Activated T-helper 1 cell treated with anti-CD3 and anti-CD28 coated beads, Interleukin-12 subunit alpha, Interleukin-12 subunit beta, Interleukin-2, Interleukin-4 antibody, amounts not matched to agents 30 ng/mL and 10 ng/mL and 1 ng/mL, durations not matched to agents 14 hours and 24 hours and 36 hours (primary cell): ENCODE measurements at regions not wholly inside any gene's neighbourhood (a gene's known extent, or its start where the extent isn't known, plus 50 kb on each side); places are given as distances from the start of the nearest gene placed in this dataset.

Source experiments
- DNase-seq: peaks from one replicate; pipeline ENCODE4 v3.0.0; 2021; ENCODE audit warnings: low spot score
- H3K27ac Mint-ChIP-seq: one replicate; pipeline ENCODE4 v1.8.0; 2021; ENCODE audit warnings: mild to moderate bottlenecking, mixed read lengths
- H3K27me3 Mint-ChIP-seq: one replicate; pipeline ENCODE4 v1.8.0; 2022; ENCODE audit warnings: mild to moderate bottlenecking, moderate library complexity, mixed read lengths; ENCODE audit not compliant: insufficient read depth
- H3K36me3 Mint-ChIP-seq: one replicate; pipeline ENCODE4 v1.8.0; 2021; ENCODE audit warnings: low read depth, mixed read lengths
- H3K4me1 Mint-ChIP-seq: one replicate; pipeline ENCODE4 v1.8.0; 2021; ENCODE audit warnings: low read depth, mixed read lengths
- H3K4me3 Mint-ChIP-seq: one replicate; pipeline ENCODE4 v1.8.0; 2021; ENCODE audit warnings: mild to moderate bottlenecking, moderate library complexity, mixed read lengths
- H3K9me3 Mint-ChIP-seq: one replicate; pipeline ENCODE4 v1.8.0; 2021; ENCODE audit warnings: mixed read lengths
- intact Hi-C: fragments of 100-400 bp; cut with micrococcal nuclease; formaldehyde crosslinking; loops from one replicate; pipeline ENCODE4 v1.15.1; 2024

DNA sequence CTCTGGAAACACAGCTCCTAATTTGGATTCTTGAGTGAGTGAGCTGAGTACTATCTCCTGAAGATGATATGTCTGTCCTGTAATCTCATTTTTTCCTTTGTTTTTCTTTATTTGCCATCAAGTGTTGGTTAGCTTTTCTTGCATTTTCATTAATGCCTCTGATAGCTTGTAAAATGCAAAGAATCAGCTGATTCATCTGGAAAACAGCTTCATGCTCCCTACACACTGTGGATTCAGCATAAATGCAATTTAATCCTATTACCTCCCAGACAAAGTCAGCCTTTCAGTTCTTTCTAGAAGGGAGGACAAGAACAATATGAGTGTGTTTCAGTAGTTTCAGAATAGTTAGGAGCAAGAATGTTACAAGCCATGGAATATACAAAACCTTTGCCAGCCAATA is 79.4 kb downstream of the DACT1 start:
- no peak for DNase-seq
- H3K36me3 Mint-ChIP-seq: no peaks in the 10 kb centered on the region
- H3K4me1 Mint-ChIP-seq: peaks cover 11% of the 10 kb centered on the region
- H3K27me3 Mint-ChIP-seq: no peaks in the 10 kb centered on the region
- intact Hi-C loops: no loop called here
- no peaks in the 10 kb centered on the region for H3K9me3 Mint-ChIP-seq
- H3K27ac Mint-ChIP-seq: no peak overlapping the region
- no peak overlapping the region for H3K4me3 Mint-ChIP-seq

DNA sequence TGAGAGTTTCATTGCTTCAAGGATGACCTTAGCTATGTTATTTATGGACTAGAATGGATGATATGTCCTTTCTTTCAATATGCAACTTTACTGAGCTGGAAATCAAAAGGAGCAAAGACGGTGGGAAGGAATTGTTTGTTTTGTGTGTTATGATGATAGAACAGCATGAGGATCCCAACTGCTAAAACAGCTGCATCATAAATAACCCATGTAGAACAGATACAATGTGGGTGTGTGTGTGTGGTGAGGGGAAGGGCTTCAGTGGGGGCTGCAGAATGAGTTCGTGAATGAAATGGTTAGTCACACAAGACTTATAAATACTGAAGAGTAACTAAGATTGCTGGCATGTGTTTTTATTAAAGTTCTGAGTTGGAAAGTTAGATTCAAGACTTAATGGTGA is 80.1 kb downstream of the DACT1 start:
- Mint-ChIP-seq H3K4me1 (peaks cover 11% of the 10 kb centered on the region), H3K36me3 (no peaks in the 10 kb centered on the region)
- intact Hi-C loops: no loop called here

DNA sequence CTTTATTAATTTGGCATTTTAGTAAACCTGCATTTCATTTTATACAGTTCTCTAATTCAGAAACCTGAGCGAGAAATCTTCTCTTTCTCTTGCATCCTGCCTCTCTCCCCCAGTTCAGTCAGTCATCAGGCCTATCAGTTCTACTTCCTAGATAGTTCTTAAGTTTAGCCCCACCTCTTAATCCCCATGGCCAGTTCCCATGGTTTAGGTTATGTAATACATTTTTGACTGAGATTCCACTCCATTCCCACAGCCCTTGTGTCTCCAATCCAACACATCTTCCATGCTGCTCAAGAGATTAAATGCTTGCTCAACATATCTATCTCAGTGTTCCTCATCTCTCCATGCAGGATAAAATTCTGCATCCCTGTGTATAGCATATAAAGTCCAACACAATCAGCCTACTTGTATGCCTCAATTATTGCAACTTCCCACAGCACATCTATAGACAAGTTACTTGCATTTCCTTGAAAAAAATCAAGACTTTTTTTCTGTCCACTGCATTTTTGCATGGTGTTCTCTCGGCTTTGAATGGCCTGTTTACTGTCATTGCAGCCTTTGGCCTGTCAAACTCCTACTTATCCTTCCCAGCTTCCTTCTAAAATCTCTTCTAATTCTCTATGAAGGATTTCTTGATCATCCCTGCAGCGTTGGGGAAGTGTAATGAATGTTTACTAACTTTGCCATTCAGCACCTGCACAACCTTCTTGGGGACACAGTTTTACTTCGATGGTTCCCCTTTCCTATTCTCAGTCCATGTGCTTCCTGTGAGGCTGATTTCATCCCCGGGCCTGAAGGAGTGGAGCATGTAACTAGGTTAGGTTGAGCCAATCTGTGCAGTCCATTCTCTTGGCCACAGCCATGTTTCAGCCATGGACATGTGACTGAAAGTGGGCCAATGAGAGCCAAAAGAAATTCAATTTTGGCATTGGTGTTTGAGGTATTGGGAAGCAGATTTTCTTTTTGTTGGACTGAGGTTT is 80.8 kb downstream of the DACT1 start:
- Mint-ChIP-seq H3K4me1 (peaks cover 11% of the 10 kb centered on the region), H3K27me3 (no peaks in the 10 kb centered on the region), H3K4me3 (no peak overlapping the region), H3K9me3 (no peaks in the 10 kb centered on the region), H3K36me3 (no peaks in the 10 kb centered on the region), H3K27ac (no peak overlapping the region)
- intact Hi-C loops: no loop called here
- no peak for DNase-seq

More for the DNA sequence above, 80.1 kb downstream of the DACT1 start:
- Mint-ChIP-seq H3K4me3 (no peak overlapping the region), H3K27ac (no peak overlapping the region), H3K9me3 (no peaks in the 10 kb centered on the region), H3K27me3 (no peaks in the 10 kb centered on the region)
- no peak for DNase-seq

DNA sequence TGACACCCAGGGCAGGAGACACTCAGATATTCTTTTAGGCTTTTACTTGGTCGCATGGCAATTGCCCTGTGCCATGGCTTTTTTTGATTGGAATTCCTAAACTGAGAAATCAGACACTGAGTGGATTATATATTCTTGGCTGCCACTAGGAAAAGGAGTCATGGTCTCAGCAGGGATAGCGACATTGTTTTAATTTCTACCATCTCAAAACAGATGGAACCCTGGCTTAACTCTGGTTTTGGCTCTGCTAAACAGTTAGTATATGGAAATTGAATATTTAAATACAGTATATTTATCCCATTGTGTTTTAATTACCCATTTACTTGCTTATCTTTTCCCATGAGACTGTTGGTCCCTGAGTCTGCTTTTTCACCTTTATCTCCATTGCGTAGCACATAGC is 84.0 kb downstream of the DACT1 start:
- intact Hi-C loops: no loop called here
- Mint-ChIP-seq H3K4me3 (no peak overlapping the region), H3K4me1 (peaks cover 5% of the 10 kb centered on the region), H3K9me3 (no peaks in the 10 kb centered on the region), H3K27ac (no peak overlapping the region), H3K36me3 (no peaks in the 10 kb centered on the region), H3K27me3 (peaks cover 7% of the 10 kb centered on the region)
- no peak for DNase-seq

DNA sequence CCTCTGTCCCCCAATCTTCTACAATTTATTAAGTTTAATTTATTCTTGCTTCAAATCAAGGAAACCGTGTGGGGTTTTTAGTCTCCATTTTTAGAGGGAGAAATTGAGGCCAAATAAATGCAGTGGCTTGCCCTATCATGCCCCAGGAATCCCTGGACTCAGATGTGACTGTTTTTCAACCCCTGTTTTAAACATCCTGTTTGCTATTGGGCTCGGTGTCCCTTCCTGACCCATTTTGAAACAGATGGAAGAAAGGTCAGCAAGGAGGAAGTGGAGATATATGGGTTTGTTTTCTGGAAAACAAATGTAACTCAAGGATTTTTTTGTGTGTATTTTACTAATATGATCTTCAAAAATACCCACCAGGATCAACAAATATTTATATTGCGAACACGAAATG is 84.7 kb downstream of the DACT1 start:
- intact Hi-C loops: no loop called here
- Mint-ChIP-seq H3K4me1 (no peaks in the 10 kb centered on the region), H3K9me3 (no peaks in the 10 kb centered on the region), H3K27ac (no peak overlapping the region), H3K27me3 (peaks cover 7% of the 10 kb centered on the region), H3K36me3 (no peaks in the 10 kb centered on the region), H3K4me3 (no peak overlapping the region)
- DNase-seq: no peak

DNA sequence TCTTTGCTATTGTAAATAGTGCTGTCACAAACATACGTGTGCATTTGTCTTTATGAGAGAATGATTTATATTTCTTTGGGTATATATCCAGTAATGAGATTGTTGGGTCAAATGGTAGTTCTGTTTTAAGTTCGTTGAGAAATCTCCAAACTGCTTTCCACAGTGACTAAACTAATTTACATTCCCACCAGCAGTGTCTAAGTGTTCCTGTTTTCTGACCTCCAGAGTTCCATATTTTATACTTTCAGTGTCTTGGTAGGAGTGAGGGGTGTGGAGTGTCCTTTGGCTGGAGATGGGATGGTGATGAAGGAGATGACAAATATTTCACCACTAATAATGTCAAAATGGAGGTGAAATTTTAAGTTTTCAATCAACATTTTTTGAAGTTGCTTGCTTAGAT is 86.4 kb downstream of the DACT1 start:
- intact Hi-C loops: no loop called here
- Mint-ChIP-seq H3K27me3 (peaks cover 7% of the 10 kb centered on the region), H3K4me3 (no peak overlapping the region), H3K27ac (no peak overlapping the region), H3K9me3 (no peaks in the 10 kb centered on the region), H3K4me1 (no peaks in the 10 kb centered on the region), H3K36me3 (no peaks in the 10 kb centered on the region)
- DNase-seq: no peak

DNA sequence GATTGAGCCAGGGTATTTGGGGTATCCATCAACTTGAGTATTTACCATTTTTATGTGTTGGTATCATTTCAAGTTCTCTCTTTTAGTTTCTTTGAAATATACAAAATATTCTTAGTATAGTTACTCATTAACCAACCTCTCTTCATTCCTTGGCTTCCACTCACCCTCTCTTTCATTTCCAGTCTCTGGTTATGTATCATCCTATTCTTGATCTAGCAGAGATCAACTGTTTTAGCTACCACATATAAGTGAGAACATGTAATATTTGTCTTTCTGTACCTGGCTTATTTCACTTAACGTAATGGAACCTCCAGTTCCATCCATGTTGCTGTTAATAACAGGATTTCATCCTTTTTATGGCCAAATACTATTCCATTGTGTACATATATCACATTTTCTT is 86.9 kb downstream of the DACT1 start:
- intact Hi-C loops: no loop called here
- no peaks in the 10 kb centered on the region for H3K9me3 Mint-ChIP-seq
- no peaks in the 10 kb centered on the region for H3K4me1 Mint-ChIP-seq
- H3K36me3 Mint-ChIP-seq: no peaks in the 10 kb centered on the region
- H3K27ac Mint-ChIP-seq: no peak overlapping the region
- H3K27me3 Mint-ChIP-seq: peaks cover 7% of the 10 kb centered on the region
- H3K4me3 Mint-ChIP-seq: no peak overlapping the region
- DNase-seq: no peak

DNA sequence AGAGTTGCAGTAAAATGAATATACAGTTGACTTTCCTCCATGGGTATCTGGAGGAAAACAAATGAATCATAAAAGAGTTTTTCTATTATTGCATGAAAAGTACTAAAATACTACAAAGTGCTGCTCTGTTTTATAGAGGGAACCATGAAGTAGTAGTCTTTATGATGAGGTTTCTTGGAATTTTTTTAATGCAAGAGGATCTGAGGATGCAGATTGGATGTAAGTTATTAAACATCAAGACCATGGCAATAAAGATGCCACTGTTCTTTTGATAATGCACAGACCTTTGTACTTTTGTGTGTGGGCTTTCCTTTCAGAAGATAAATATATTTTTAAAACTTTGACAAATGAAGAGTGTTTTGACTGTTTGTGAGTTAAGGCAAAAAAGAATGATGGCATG is 87.5 kb downstream of the DACT1 start:
- Mint-ChIP-seq H3K9me3 (no peaks in the 10 kb centered on the region), H3K27ac (no peak overlapping the region), H3K27me3 (peaks cover 7% of the 10 kb centered on the region), H3K36me3 (no peaks in the 10 kb centered on the region), H3K4me1 (no peaks in the 10 kb centered on the region), H3K4me3 (no peak overlapping the region)
- intact Hi-C loops: no loop called here
- no peak for DNase-seq

DNA sequence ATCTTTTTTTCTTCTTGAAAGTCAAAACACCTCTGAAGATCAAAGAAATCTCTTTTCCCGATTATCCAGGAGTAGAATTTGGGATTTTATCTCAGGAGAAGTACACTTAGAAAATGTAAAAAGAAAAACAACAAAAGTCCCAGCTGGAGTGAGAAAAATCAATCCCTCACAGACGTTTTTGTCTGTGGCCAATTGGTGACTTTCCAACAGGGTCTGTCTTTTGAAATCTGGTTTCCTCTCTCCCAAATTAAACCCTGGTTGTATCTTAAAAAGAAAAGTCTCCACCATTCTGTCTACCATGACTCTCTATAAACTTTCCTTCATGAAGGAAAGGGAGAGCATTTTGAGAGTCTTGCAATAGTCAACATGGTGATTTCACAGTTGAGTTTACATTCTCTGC is 88.1 kb downstream of the DACT1 start:
- H3K36me3 Mint-ChIP-seq: no peaks in the 10 kb centered on the region
- DNase-seq: no peak
- H3K9me3 Mint-ChIP-seq: no peaks in the 10 kb centered on the region
- peaks cover 7% of the 10 kb centered on the region for H3K27me3 Mint-ChIP-seq
- no peak overlapping the region for H3K4me3 Mint-ChIP-seq
- H3K4me1 Mint-ChIP-seq: no peaks in the 10 kb centered on the region
- H3K27ac Mint-ChIP-seq: no peak overlapping the region
- intact Hi-C loops: no loop called here

DNA sequence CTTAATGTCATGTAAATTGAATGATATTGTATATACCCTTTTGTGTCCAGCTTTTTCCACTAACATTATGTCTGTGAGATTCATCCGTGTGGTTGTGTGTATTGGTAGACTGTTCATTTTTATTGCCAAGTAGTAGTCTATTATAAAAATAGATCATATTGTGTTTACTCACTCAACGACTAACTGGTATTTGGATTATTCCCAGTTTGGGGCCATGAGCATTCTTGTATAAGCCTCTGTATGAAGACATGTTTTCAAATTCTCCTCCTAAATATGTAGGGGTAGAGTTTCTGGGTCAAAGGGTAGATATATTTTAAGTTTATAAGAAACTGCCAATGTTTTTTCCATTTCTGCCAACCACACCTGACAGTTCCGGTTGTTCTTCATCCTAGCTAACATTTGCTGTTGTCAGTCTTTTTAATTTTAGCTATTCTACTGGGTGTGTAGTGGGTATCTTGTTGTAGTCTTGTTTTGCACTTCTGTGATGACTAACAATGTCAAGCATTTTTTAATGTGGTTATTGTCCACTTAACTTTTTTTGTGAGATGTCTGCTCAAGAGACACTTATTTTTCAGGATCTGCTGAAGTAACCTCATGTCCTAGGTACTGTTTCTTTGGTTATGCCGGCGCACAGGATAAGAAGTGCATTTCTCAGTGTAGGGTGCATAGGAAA is 93.2 kb downstream of the DACT1 start:
- no peak overlapping the region for H3K4me3 Mint-ChIP-seq
- no peak overlapping the region for H3K27ac Mint-ChIP-seq
- no peak for DNase-seq
- intact Hi-C loops: loop anchor here (5.0 kb wide), 1 partner anchor 94 kb away; the partner anchor contains the start of gene DACT1
- no peaks in the 10 kb centered on the region for H3K36me3 Mint-ChIP-seq
- peaks cover 4% of the 10 kb centered on the region for H3K27me3 Mint-ChIP-seq
- no peaks in the 10 kb centered on the region for H3K9me3 Mint-ChIP-seq
- H3K4me1 Mint-ChIP-seq: peaks cover 9% of the 10 kb centered on the region

DNA sequence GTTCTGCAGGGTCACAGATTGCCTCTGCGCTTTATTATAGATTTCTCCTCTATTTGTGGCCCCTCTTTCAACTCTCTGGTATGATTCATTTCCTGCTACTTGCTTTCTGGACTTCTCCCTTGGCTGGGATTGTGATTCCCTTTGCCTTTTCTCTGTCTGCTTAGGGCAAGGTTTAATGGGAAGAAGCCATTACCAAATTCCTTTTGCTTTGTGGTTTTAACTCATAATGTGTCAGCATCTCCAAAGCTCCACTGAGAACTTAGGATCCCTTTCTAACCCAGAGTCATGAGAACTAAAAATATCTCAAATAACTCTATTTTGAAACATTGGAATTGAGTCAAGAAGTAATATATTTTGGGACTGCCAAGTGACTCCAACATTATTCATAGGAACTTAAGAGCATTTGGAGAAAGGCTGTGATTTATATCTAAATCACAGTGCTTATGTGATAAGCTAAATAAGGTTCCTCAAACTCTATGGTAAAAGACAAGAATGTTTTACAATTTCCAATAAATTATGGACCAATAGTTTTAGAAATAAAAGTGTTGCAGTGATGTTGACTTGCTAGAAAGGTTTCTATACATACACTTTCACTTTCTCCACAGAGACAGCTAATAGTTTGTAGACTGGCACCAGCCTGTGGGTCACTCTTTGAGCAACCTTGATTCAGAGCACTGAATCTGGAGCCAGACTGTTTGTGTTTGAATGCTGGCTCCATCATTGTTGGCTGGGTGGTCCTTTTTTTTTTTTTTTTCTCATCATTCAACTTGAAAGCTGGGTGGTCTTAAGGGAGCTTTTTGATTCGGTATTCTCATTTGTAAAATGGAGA is 93.9 kb downstream of the DACT1 start:
- intact Hi-C loops: loop anchor here (5.0 kb wide), 1 partner anchor 94 kb away; the partner anchor contains the start of gene DACT1
- H3K27me3 Mint-ChIP-seq: peaks cover under 1% of the 10 kb centered on the region
- H3K9me3 Mint-ChIP-seq: no peaks in the 10 kb centered on the region
- no peak overlapping the region for H3K4me3 Mint-ChIP-seq
- no peak overlapping the region for H3K27ac Mint-ChIP-seq
- no peaks in the 10 kb centered on the region for H3K36me3 Mint-ChIP-seq
- DNase-seq: no peak
- peaks cover 9% of the 10 kb centered on the region for H3K4me1 Mint-ChIP-seq

DNA sequence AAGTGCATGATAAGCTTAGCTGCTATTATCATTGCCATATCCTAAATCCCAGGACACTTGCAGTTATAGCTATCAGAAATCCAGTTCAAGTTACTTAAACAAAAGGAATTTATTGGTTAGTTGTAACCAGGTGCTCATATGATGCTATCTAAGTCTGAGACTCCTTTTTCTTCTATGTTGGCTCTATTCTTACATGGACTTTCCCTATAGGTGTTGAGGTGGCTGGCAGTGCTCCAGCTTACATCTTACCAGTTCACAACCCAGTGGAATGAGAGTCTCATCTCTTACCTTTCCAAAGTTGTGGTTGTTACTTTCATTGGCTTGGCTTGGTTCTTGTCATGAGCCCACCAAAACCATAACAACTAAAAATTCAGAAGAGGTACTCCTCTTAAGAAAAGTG is 94.6 kb downstream of the DACT1 start:
- Mint-ChIP-seq H3K4me3 (no peak overlapping the region), H3K9me3 (no peaks in the 10 kb centered on the region), H3K27ac (no peak overlapping the region), H3K27me3 (no peaks in the 10 kb centered on the region), H3K4me1 (peaks cover 9% of the 10 kb centered on the region), H3K36me3 (no peaks in the 10 kb centered on the region)
- intact Hi-C loops: loop anchor here (5.0 kb wide), 1 partner anchor 95 kb away; the partner anchor contains the start of gene DACT1
- no peak for DNase-seq
